Astrocyte of the spinal cord (primary cell): ENCODE measurements at regions not wholly inside any gene's neighbourhood (a gene's known extent, or its start where the extent isn't known, plus 50 kb on each side); places are given as distances from the start of the nearest gene placed in this dataset.

ENCODE experiments used
- DNase-seq: peaks from one replicate; pipeline ENCODE4 v3.0.0; 2011; ENCODE audit warnings: low read depth, low spot score
- H3K4me3 ChIP-seq: 2 replicates; pipeline ENCODE4 v1.5.1; 2011; ENCODE audit warnings: low read depth, mild to moderate bottlenecking, low read length, moderate library complexity
- in situ Hi-C: cut with HindIII; loops from 2 replicates; pipeline ENCODE4 v1.10.0; 2017; ENCODE audit warnings: low sequenced_read_pairs
- TF ChIP-seq, protein P1 (sequence below): IDR thresholded peaks from 2 replicates; pipeline ENCODE4 v1.5.1; 2012; ENCODE audit warnings: low read depth, mild to moderate bottlenecking, low read length, inconsistent platforms

GRCh38 chr19:31897292-31897691 is 448.1 kb upstream of the ZNF507 start:
- H3K4me3 ChIP-seq: no peak overlapping the region
- TF ChIP-seq, protein P1, sequence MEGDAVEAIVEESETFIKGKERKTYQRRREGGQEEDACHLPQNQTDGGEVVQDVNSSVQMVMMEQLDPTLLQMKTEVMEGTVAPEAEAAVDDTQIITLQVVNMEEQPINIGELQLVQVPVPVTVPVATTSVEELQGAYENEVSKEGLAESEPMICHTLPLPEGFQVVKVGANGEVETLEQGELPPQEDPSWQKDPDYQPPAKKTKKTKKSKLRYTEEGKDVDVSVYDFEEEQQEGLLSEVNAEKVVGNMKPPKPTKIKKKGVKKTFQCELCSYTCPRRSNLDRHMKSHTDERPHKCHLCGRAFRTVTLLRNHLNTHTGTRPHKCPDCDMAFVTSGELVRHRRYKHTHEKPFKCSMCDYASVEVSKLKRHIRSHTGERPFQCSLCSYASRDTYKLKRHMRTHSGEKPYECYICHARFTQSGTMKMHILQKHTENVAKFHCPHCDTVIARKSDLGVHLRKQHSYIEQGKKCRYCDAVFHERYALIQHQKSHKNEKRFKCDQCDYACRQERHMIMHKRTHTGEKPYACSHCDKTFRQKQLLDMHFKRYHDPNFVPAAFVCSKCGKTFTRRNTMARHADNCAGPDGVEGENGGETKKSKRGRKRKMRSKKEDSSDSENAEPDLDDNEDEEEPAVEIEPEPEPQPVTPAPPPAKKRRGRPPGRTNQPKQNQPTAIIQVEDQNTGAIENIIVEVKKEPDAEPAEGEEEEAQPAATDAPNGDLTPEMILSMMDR: no peak
- in situ Hi-C loops: no loop called here
- DNase-seq: no peak

DNA sequence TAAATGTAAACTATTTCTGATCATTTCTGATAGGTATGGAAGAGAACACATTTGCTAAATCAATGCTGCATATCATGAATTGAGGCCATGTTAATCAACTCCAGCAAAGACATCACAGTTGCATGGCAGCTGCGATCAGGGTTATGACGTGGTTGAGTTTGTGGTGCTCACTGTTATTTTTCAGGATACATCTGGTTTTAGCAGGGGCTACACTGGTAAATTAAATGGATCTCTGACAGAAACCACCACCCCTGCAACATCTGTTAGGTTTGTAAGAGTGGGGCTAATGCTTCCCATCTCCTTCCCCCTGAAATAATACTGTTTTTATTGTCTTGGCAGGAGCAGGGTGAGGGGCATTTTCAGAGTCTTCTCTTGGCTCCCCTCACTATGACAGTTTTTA is 444.4 kb upstream of the ZNF507 start:
- no peak overlapping the region for H3K4me3 ChIP-seq
- in situ Hi-C loops: no loop called here
- TF ChIP-seq, protein P1: no peak
- DNase-seq: no peak

DNA sequence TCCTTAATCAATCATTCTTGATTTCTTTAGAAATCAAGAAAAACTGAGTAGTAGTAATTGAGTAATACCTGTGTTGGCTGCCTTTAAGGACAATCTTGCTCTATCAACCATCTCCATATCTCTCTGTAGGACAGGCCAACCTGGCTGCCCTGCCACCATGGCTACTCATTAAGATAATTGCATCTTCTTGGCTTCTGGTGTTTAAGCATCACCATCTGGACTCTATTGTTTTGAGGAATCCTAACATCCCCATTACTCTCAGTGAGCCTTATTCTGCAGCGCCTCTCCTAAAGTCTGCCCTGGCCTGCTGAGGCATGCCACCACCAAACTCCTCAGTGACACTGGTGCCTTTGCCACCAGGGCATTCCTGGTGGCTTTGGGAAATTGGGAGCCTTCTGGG is 442.6 kb upstream of the ZNF507 start:
- in situ Hi-C loops: no loop called here
- no peak overlapping the region for H3K4me3 ChIP-seq
- TF ChIP-seq, protein P1: no peak
- DNase-seq: no peak

DNA sequence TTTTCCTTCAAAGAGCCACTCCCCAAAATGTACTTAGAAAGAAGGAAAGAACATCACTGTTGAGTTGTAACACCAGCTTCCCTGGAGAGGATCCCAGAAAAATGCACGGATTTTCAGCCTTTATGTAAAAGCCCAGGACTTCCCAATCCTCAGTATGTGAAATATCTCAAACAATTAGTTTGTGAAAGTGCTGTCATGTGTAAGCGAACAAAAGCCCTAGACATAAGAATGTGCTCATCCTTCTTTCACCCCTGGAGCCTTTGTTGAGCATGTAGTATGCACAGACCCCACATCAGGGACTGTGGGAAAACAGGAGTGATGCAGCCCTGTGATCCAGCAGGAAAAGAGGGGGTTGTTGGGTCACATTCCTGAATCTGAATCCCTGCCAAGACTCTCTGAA is 441.4 kb upstream of the ZNF507 start:
- in situ Hi-C loops: no loop called here
- no peak overlapping the region for H3K4me3 ChIP-seq
- TF ChIP-seq, protein P1: no peak
- DNase-seq: no peak

GRCh38 chr19:31906111-31906871 is 439.1 kb upstream of the ZNF507 start:
- no peak for DNase-seq
- no peak overlapping the region for H3K4me3 ChIP-seq
- TF ChIP-seq, protein P1: no peak
- in situ Hi-C loops: no loop called here

GRCh38 chr19:31907661-31908060 is 437.7 kb upstream of the ZNF507 start:
- TF ChIP-seq, protein P1: no peak
- DNase-seq: no peak
- in situ Hi-C loops: no loop called here
- no peak overlapping the region for H3K4me3 ChIP-seq
